Suprapubic skin (tissue), 4 donors: ENCODE measurements at regions not wholly inside any gene's neighbourhood (a gene's known extent, or its start where the extent isn't known, plus 50 kb on each side); places are given as distances from the start of the nearest gene placed in this dataset.

ENCODE experiments used
- CTCF ChIP-seq, 2 donors: fragments of 200-600 bp in 1 of 2; fragments of 450-650 bp in 1 of 2; sonication (generic) in 1 of 2; IDR thresholded peaks; one replicate each; pipeline ENCODE4 v1.5.1; 2016 to 2019; ENCODE audit warnings: antibody characterized with exemption in 2 of 2, mild to moderate bottlenecking in 1 of 2, moderate library complexity in 1 of 2
- POLR2A ChIP-seq, 2 donors: fragments of 450-650 bp; IDR thresholded peaks; one replicate each; pipeline ENCODE4 v1.6.1; 2017; ENCODE audit warnings: antibody characterized with exemption in 2 of 2, mild to moderate bottlenecking in 2 of 2, moderate library complexity in 2 of 2
- POLR2AphosphoS5 ChIP-seq, 3 donors: sonication (generic); formaldehyde crosslinking; IDR thresholded peaks; one replicate each; pipeline ENCODE4 v1.6.1; 2017; ENCODE audit warnings: antibody characterized with exemption in 3 of 3

- TF ChIP-seq CTCF (IDR thresholded peaks at IDR 0.05) = no peak
- no peak for TF ChIP-seq POLR2A (IDR thresholded peaks at IDR 0.05)
- TF ChIP-seq POLR2AphosphoS5 (IDR thresholded peaks at IDR 0.05) = no peak
Observed at GRCh38 chr1:57475366-57475765, 51.5 kb upstream of the DAB1 start.
